ENCODE measurements at regions not wholly inside any gene's neighbourhood (a gene's known extent, or its start where the extent isn't known, plus 50 kb on each side); places are given as distances from the start of the nearest gene placed in this dataset.

DNA sequence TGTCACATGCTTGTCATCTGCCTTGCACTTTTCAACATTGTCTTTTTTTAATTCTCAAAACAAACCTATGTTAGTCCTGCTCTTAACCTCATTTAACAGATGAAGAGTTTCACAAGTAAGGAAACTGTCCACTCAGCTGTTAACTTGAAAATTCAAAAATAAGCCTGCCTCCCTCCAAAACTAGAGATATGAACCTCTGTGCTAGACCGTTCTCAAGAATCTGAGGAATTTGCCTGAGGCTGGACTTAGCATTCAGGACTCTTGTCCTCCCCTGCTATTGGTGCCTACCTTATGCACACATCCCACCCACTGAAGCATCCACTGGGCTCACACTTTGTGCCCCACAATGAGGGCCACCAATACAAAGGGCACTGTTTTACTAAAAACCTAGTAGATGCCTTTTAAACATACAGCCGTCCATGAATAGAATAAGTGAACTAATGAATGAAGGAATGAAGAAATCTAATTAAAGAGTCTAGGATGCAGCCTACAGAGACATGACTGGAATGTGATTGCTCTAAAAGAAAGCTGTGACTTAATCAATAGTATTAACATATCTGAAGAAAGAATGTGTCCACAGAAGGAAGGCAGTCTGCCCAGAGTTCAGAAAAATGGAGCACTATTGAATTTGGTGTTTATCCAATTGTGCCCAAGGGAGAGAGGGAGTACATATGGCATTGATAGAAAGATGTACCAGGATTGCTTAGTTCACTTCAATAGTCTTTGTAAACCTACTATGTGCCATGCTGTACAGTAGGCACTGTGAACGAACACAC lies 238.5 kb downstream of the SPTSSA start:
- DNase-seq: peak in 2 of 5 donors; percentile 8 to 35
- Histone ChIP-seq H3K9ac (ENCODE audit: low read length in 3 of 3) (no peak overlapping the region), H3K4me1 (ENCODE audit: control insufficient read depth in 2 of 3, insufficient read depth in 2 of 3, low read depth in 1 of 3, low read length in 3 of 3) (peaks cover 0 to 2% (median 2%) of the 10 kb centered on the region in 3 donors), H3K27ac (ENCODE audit: low read depth in 2 of 2, low read length in 2 of 2) (no peak overlapping the region), H3K9me3 (ENCODE audit: control insufficient read depth in 2 of 3, insufficient read depth in 1 of 3, low read length in 3 of 3) (no peaks in the 10 kb centered on the region), H3K36me3 (ENCODE audit: control insufficient read depth in 2 of 3, insufficient read depth in 3 of 3, low read length in 3 of 3) (no peaks in the 10 kb centered on the region), H3K27me3 (ENCODE audit: control insufficient read depth, insufficient read depth, low read length) (no peaks in the 10 kb centered on the region), H3K4me3 (ENCODE audit: low read length in 3 of 3) (no peak overlapping the region)
- no peak for FAIRE-seq
- TF ChIP-seq, protein P1, sequence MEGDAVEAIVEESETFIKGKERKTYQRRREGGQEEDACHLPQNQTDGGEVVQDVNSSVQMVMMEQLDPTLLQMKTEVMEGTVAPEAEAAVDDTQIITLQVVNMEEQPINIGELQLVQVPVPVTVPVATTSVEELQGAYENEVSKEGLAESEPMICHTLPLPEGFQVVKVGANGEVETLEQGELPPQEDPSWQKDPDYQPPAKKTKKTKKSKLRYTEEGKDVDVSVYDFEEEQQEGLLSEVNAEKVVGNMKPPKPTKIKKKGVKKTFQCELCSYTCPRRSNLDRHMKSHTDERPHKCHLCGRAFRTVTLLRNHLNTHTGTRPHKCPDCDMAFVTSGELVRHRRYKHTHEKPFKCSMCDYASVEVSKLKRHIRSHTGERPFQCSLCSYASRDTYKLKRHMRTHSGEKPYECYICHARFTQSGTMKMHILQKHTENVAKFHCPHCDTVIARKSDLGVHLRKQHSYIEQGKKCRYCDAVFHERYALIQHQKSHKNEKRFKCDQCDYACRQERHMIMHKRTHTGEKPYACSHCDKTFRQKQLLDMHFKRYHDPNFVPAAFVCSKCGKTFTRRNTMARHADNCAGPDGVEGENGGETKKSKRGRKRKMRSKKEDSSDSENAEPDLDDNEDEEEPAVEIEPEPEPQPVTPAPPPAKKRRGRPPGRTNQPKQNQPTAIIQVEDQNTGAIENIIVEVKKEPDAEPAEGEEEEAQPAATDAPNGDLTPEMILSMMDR (IDR thresholded peaks at IDR 0.05; ENCODE audit: borderline replicate concordance, extremely low read depth, insufficient read depth): no peak
- intact Hi-C loops (cut with DNase I): no loop called here

DNA sequence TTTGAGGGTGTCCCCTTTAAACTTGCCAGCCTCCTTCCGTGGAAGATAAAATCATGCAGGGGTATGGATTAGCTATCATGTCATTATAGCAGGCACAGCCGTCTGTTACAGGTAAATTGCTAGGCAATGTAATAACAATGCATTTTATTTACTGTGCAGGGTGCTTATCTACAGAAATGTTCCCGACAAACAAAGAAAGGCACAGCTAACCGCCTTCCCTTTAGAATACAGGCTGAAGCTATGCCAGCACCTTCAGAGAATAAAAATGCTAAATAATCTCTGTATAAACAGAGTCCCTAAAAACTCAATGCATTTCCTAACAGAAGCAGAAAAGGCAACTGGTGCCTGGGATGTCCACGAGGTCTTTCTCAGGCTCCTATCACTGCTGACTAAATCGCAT lies 239.2 kb downstream of the SPTSSA start:
- H3K36me3 ChIP-seq (ENCODE audit: control insufficient read depth in 2 of 3, insufficient read depth in 3 of 3, low read length in 3 of 3): no peaks in the 10 kb centered on the region
- H3K4me3 ChIP-seq (ENCODE audit: low read length in 3 of 3): no peak overlapping the region
- FAIRE-seq (no peak), DNase-seq (no peak)
- H3K9ac ChIP-seq (ENCODE audit: low read length in 3 of 3): no peak overlapping the region
- peaks cover 0 to 2% (median 1%) of the 10 kb centered on the region in 3 donors for H3K4me1 ChIP-seq (ENCODE audit: control insufficient read depth in 2 of 3, insufficient read depth in 2 of 3, low read depth in 1 of 3, low read length in 3 of 3)
- intact Hi-C loops (cut with DNase I): no loop called here
- TF ChIP-seq, protein P1 (IDR thresholded peaks at IDR 0.05; ENCODE audit: borderline replicate concordance, extremely low read depth, insufficient read depth): no peak
- H3K9me3 ChIP-seq (ENCODE audit: control insufficient read depth in 2 of 3, insufficient read depth in 1 of 3, low read length in 3 of 3): no peaks in the 10 kb centered on the region
- H3K27ac ChIP-seq (ENCODE audit: low read depth in 2 of 2, low read length in 2 of 2): no peak overlapping the region
- no peaks in the 10 kb centered on the region for H3K27me3 ChIP-seq (ENCODE audit: control insufficient read depth, insufficient read depth, low read length)

DNA sequence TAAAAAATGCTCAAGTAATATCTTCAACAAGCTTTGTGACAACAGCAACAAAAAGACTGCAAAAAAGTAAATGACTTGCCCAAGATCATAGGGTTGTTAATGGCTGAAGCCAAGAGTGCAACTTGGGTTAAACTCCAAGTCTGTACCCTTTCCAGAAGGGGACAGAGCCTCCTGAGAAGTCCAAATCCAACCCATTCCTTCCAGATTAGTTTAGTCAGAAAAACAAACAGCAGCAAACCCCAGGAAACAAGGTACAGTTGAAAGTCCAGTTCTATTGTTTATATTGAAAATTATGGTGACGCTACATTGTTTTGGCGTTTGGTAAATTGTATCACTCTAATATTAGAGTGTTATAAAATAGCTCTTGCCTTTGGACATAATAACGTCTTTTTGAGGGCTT lies 239.9 kb downstream of the SPTSSA start:
- Histone ChIP-seq H3K36me3 (ENCODE audit: control insufficient read depth in 2 of 3, insufficient read depth in 3 of 3, low read length in 3 of 3) (no peaks in the 10 kb centered on the region), H3K27ac (ENCODE audit: low read depth in 2 of 2, low read length in 2 of 2) (no peak overlapping the region), H3K9ac (ENCODE audit: low read length in 3 of 3) (no peak overlapping the region), H3K9me3 (ENCODE audit: control insufficient read depth in 2 of 3, insufficient read depth in 1 of 3, low read length in 3 of 3) (no peaks in the 10 kb centered on the region), H3K4me1 (ENCODE audit: control insufficient read depth in 2 of 3, insufficient read depth in 2 of 3, low read depth in 1 of 3, low read length in 3 of 3) (peaks cover 0 to 2% (median 0%) of the 10 kb centered on the region in 3 donors), H3K27me3 (ENCODE audit: control insufficient read depth, insufficient read depth, low read length) (no peaks in the 10 kb centered on the region), H3K4me3 (ENCODE audit: low read length in 3 of 3) (no peak overlapping the region)
- TF ChIP-seq, protein P1 (IDR thresholded peaks at IDR 0.05; ENCODE audit: borderline replicate concordance, extremely low read depth, insufficient read depth): no peak
- intact Hi-C loops (cut with DNase I): no loop called here
- DNase-seq (no peak), FAIRE-seq (no peak)
